CD4-positive, alpha-beta T cell treated with Interleukin-10 for 1 hour (primary cell): ENCODE measurements at regions not wholly inside any gene's neighbourhood (a gene's known extent, or its start where the extent isn't known, plus 50 kb on each side); places are given as distances from the start of the nearest gene placed in this dataset.

Experiments used
- DNase-seq: peaks from one replicate; pipeline ENCODE4 v3.0.0-alpha.2; 2020

DNA sequence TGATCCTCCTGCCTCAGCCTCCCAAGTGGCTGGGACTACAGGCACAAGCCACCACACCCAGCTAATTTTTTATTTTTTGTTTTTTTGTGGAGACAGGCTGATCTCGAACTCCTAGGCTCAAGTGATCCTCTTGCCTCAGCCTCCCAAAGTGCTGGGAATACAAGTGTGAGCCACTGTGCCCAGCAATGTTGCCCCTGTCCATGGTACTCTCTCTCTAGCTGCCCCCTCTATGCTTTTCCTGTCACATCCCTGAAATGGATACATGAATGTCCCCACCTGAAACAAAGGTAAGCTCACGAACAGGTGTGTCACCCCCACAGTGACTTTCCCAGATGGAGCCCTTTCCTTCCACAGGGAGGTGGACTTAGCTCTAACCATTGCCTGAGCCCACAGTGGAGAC is 141.1 kb upstream of the MGMT start:
- no peak for DNase-seq

GRCh38 chr10:129328546-129328945 is 138.5 kb upstream of the MGMT start:
- no peak for DNase-seq

DNA sequence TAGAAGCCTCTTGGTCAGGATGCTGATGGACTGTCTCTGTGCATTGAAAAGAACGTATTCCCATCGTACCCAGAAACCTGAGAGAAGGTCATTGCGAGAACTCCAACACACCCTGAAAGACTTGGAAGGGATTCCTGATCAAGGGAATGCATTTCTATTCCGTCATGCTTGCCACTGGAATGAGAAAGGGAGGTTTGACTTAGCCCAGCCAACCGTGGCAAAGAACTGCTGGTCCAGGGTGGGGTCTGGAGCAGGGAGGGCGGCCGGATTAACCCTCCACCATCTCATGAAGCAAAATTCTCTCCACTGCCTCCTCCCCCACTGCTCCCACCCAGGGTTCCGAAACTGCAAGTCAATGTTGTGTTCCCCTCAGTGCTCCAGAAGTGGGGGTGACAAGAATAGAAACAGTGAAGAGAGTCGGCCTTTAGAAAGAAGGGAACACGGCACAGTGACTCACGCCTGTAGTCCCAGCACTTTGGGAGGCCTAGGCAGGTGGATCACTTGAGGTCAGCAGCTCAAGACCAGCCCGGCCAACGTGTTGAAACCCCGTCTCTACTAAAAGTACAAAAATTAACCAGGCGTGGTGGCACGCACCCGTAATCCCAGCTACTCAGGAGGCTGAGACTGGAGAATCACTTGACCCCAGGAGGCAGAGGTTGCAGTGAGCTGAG is 137.5 kb upstream of the MGMT start:
- DNase-seq, result no peak

GRCh38 chr10:129330211-129330610 is 136.8 kb upstream of the MGMT start:
- no peak for DNase-seq

- DNase-seq, result no peak
Measured at GRCh38 chr10:129331207-129331838, 135.7 kb upstream of the MGMT start.

GRCh38 chr10:129331839-129332220 is 135.2 kb upstream of the MGMT start:
- DNase-seq, result no peak

- peak; percentile 11 for DNase-seq
Measured at GRCh38 chr10:129332476-129332875, 134.6 kb upstream of the MGMT start.

- no peak for DNase-seq
Measured at GRCh38 chr10:129333706-129334105, 133.3 kb upstream of the MGMT start.

DNA sequence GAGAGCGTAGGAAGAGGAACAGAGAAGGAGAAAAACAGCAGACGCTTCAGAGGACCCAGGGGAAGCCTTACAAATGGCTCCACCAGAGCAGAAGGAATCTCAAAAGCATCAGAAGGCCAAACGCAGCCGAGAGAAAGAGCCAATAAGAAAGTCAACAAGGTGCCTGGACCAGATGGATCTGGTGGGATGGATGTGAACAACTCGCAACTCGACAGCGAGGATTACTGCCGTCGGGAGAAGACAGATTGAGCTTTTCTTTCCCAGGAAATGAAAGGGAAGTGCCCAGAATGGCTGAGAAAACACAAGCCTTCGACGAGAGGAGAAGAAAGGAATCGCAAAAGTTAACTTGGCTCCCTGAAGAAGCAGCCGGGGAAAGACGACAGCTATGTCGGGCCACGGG is 132.8 kb upstream of the MGMT start:
- no peak for DNase-seq

- DNase-seq, result no peak
Measured at GRCh38 chr10:129335396-129335795, 131.6 kb upstream of the MGMT start.

DNA sequence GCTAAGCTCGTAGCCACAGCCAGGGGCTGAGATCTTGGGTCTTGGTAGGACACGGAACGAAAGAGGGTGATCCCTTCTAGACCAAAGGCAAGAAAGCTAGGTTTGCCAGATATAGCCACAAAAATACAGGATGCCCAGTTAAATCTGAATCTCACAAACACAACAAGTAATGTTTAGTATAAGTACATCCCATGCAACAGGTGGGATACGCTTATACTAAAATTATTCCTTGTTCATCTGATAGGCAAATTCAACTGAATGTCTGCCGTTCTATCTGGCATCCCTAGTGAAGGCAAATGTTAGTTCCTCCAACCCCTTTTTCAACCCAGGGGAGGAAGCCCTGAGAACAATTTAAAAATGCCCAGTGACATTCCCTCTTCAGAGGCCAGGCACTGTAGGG is 131.1 kb upstream of the MGMT start:
- no peak for DNase-seq

DNA sequence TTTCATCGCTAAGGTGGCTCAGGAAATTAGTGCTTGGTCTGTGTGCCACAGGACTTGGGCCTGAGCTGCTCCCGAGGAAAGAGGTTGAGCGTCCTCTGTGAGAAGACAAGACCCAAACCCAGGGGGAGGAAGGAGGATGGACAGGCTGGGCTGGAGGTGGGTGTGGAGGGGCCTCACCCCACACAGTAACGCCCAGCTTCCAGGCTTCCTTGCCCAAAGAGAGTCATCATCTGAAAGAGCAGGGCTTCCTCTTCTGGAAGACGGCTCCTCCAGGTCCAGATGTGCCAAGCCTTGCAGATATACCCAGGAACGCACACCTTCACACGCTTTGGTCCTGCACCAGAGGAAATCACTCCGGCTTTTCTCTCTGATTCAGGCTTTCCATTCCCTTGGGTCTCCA is 127.8 kb upstream of the MGMT start:
- no peak for DNase-seq

DNA sequence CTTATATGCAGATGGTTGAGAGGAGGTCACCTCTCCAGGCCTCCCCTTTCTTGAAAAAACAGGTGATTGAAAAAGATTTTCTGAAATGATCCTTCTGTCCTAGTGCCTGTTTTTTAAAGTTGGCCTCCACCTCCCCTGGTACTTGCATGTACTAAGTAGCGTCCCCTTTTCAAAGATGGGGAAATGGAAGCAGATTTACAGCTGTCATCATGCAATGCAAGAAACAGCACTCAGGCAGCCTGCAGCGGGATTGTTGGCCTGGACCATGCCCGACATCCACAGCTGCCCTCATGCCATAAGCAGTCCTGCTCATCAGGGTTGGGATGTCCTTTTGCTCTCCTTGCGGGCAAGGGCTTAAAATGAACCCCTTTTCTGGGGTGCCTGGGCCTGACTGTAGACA is 127.2 kb upstream of the MGMT start:
- DNase-seq, result no peak

GRCh38 chr10:129341087-129341486 is 126.0 kb upstream of the MGMT start:
- DNase-seq, result no peak

DNA sequence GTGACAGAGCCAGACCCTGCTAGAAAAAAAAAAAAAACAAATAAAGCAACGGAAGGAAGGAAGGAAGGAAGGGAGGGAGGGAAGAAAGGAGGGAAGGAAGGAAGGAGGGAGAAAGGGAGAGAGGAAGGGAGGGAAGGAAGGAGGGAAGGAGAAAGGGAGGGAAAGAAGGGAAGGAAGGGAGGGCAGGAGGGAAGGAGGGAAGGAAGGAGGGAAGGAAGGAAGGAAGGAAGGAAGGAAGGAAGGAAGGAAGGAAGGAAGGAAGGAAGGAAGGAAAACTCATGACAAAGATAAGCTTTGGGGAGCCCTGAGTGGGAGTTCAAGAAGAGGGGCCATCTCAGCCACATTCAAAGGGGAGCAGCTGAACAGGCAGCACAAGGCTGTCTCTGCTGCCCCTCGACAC is 124.7 kb upstream of the MGMT start:
- no peak for DNase-seq

DNA sequence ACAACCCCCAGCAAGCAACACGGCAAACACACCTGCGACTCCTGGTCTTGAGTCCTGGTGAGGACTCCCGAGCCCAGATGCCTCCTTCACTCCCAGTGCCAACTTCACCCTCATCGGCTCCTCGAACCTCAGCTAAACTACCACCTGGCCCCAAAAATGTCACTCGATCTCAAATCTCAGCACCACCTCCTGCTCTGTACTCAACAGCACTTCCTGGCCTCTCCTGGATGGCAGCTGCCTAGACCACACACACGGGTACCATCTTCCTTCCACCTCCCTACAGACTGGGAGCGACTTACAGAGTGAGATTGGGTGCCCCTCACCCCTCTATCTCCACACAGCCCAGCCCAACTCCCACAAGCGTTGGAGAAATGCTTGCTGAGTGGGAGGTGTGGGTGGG is 123.9 kb upstream of the MGMT start:
- no peak for DNase-seq

DNA sequence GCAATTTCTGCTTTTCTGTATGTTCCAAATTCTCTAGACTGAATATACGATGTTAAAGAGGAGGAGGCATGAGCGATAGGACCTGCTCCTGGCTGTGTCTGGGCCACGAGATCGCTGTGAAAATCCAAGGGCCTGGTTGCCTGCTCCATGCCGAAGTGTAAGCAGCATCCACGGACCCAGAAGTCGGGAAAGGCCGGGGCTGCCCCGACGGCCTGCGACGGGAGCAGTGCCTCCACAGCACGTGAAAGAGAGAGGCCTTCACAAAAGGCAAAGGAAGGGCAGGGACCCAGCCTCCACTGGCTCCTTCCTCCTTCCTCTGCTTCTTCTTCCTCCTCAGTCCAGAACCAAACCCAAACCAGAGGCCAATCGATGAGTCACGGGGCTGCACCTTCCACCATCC is 122.9 kb upstream of the MGMT start:
- DNase-seq, result no peak

DNA sequence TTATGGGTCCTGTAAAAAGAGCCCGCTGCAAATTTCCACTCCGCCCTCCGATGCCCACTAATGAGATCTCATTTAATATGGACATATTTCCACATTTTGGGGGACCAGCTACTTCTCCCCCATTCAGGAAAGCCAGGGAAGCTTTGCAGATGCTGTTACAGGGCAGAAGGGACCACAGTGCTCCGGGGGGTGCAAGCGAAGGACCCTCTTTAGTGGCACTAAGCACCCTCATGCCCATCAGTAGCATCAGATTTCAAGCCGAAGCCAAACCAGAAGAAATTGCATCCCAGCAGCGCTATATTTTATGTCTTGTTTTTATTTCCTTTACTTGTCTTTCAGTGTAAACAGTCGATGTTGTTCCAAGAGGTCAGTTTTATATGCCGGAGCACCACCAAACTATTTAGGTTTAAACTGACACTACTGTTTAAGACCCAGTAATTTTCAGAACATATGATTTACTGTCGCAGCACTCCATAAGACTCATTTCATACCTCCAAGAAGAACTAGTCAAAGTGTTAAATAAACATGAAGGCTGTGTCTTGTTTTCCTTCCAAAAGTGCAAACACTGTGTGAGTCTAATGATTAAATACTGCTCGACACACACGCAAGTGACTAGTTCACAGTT is 122.2 kb upstream of the MGMT start:
- no peak for DNase-seq

DNA sequence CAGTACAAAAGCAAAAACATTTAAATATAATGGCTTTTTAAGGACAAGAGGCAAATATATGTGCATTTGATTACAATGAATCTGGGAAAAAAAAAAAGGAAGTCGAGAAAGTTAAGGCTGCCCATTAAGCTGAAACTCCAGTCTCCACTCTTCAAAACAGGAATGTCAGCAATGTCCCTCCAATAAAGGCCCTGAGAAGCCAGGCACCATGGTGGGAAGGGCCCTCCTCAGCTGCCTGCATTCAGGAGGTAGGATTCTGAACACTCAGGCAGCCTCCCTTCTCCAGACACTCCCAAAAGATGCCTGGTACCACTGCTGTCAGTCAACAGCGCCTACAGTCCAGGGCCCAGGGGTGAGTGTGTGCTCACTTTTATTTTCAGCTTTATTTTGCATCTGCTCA is 121.3 kb upstream of the MGMT start:
- no peak for DNase-seq

DNA sequence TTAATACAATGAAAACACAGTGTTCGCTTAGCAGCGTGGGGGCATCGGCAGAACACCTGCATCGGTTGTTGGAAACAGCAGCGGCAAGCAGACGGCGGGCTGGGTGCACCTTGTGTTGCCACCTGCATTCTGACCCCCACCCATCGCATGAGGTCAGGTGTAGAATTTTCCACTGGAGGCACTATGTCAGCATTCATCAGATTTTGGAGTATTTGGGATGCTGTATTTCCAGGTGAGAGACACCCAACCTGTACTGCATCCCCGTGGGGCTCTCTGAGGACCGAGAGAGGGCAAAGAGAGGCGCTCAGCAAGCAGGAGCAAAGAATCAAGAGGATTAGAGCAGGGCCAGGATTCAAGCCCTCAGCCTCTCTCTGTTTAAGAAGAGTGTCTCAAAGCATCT is 116.4 kb upstream of the MGMT start:
- no peak for DNase-seq

DNA sequence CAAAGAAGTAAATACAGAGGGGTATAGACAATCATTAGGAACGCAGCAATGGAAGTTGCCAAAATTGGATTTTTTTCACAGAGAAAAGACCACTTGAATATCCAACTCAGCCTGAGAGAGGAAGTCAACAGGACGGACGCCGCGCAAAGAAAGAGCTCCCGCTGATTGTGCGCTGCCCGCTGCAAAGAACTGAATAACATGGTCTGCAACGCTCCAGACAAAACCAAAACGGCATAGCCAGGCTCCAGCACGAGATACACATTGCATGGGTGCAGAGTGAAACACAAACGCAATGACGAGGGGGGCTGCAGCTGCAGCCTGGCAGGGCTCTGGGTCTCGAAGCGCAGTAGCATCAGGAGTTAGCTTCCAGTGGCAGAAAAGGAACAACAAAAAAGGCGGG is 113.9 kb upstream of the MGMT start:
- DNase-seq, result no peak

GRCh38 chr10:129360046-129360445 is 107.0 kb upstream of the MGMT start:
- DNase-seq, result no peak

DNA sequence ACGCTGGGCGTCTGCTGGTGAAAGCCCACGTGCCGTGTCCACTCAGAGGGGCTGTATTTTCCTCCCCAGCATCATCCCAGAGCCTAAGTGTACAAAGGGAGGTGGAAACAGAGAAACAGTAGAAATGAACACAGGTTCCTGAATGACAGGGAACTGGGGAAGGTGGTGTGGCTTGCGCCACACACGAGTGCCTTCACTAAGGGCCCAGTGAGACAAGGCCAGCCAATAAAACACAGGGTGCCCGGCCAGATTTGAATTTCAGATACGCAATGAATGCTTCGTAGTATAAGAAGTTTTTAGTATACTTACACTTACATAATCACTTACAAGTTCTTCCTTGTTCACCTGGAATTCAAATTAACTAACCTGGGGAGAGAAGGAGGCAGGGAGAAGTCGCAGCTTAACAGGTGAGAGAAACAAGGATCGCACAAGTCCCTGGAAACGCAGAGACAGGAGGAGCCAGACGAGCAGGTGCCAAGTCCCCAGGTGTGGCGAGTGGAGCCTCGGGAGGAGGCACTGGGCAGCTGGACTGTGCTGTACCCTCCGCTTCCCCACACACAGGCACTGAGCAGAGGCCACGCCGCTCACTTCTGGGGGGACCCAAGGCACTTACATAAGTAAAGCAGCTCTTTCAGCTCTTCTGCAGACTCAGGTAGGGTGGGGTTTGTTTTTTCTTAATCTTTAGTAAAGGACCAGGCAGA is 105.2 kb upstream of the MGMT start:
- no peak for DNase-seq

GRCh38 chr10:129364949-129365348 is 102.1 kb upstream of the MGMT start:
- DNase-seq, result no peak
